ENCODE measurements at regions not wholly inside any gene's neighbourhood (a gene's known extent, or its start where the extent isn't known, plus 50 kb on each side); places are given as distances from the start of the nearest gene placed in this dataset.

DNA sequence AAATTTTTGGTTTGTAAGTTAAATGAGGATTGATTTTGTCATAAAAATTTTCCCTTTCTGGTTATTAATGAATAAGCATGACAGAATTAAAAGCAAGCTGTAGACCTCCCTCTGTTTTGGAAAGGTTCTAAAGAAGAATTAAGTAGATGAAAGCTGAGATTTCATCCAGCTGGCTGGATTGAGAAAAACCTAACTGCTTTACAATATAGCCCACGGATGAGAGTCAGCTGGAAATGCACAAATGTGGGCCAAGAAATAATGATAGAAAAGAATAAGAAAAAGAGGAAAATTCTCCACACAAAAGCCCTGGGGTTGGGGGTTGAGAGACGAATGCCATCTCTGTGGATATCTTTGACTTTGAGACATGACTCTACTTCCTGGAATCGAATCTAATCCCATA, 631.6 kb downstream of the HDGFL1 start:
- H3K4me3 ChIP-seq: no peak overlapping the region
- intact Hi-C loops (cut with DNase I): no loop called here
- no peak for DNase-seq
- TF ChIP-seq, protein P1, sequence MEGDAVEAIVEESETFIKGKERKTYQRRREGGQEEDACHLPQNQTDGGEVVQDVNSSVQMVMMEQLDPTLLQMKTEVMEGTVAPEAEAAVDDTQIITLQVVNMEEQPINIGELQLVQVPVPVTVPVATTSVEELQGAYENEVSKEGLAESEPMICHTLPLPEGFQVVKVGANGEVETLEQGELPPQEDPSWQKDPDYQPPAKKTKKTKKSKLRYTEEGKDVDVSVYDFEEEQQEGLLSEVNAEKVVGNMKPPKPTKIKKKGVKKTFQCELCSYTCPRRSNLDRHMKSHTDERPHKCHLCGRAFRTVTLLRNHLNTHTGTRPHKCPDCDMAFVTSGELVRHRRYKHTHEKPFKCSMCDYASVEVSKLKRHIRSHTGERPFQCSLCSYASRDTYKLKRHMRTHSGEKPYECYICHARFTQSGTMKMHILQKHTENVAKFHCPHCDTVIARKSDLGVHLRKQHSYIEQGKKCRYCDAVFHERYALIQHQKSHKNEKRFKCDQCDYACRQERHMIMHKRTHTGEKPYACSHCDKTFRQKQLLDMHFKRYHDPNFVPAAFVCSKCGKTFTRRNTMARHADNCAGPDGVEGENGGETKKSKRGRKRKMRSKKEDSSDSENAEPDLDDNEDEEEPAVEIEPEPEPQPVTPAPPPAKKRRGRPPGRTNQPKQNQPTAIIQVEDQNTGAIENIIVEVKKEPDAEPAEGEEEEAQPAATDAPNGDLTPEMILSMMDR (IDR thresholded peaks at IDR 0.05): no peak
- H3K27ac ChIP-seq: no peak overlapping the region
- H3K27me3 ChIP-seq: no peaks in the 10 kb centered on the region
- no peaks in the 10 kb centered on the region for H3K9me3 ChIP-seq
- no peaks in the 10 kb centered on the region for H3K4me1 ChIP-seq
- no peak overlapping the region for H3K9ac ChIP-seq (ENCODE audit: low read depth in 2 of 2, low read length in 2 of 2)
- H3K36me3 ChIP-seq: no peaks in the 10 kb centered on the region

DNA sequence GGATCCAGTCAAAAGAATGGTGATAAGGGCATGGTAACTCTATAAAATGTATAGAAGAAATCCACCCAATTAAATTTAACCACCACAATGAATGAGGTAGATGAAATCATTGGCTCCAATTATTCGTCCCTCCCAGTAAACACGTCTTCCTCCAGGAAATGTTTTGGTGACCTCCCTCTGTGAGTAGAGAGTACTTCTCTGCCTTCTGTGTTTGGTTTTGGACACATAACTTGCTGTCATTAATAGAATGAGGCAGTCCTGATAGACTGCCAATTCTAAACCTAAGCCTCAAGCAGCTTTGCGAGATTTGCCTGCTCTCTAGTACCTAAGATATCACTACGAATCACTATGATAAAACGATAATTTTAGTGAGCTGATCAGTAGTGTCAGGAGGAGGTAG, 632.8 kb downstream of the HDGFL1 start:
- no peak for DNase-seq
- Histone ChIP-seq H3K36me3 (no peaks in the 10 kb centered on the region), H3K9ac (ENCODE audit: low read depth in 2 of 2, low read length in 2 of 2) (no peak overlapping the region), H3K4me1 (no peaks in the 10 kb centered on the region), H3K27me3 (no peaks in the 10 kb centered on the region), H3K27ac (no peak overlapping the region), H3K9me3 (no peaks in the 10 kb centered on the region), H3K4me3 (no peak overlapping the region)
- intact Hi-C loops (cut with DNase I): no loop called here
- TF ChIP-seq, protein P1 (IDR thresholded peaks at IDR 0.05): no peak

DNA sequence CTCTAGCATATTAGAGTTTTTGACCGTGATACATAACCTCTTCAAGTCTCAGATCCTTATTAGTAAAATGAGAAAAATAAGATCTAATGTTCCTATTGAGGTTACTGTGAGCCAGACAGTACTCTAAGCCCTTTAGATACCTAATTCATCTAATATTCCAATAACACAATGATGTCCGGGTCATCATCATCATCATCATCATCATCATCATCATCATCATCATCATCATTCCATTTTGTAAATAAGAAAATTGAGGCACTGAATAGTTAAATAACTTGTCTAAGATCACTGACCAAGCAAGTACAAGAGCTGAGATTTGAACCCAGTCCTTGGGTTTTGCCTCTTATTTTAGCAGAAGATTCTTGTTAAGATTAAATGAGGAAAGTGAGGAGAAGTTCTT, 643.0 kb downstream of the HDGFL1 start:
- Histone ChIP-seq H3K9ac (ENCODE audit: low read depth in 2 of 2, low read length in 2 of 2) (no peak overlapping the region), H3K36me3 (no peaks in the 10 kb centered on the region), H3K4me3 (no peak overlapping the region), H3K27ac (no peak overlapping the region), H3K27me3 (no peaks in the 10 kb centered on the region), H3K4me1 (no peaks in the 10 kb centered on the region), H3K9me3 (no peaks in the 10 kb centered on the region)
- TF ChIP-seq, protein P1 (IDR thresholded peaks at IDR 0.05): no peak
- DNase-seq: no peak
- intact Hi-C loops (cut with DNase I): no loop called here

DNA sequence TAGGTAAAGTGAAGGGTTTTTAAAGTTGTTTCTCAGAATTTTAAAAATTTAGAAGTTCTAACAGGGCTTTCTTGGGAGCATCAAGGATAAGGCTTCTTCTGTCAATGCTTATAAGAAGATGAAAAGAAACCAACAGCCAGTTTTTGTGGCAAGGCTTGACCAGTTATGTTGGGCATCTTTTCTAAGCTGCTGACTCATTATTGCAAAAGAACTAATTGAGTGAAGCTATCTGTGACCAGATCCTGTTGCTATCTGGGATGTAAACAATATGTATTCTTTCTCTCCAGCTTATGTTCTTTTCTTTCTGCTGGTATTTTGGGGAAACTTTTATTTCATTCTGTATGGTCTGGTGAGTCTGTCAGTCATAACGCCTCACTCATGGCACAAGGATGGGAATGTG, 643.8 kb downstream of the HDGFL1 start:
- Histone ChIP-seq H3K9ac (ENCODE audit: low read depth in 2 of 2, low read length in 2 of 2) (no peak overlapping the region), H3K9me3 (no peaks in the 10 kb centered on the region), H3K27ac (no peak overlapping the region), H3K4me3 (no peak overlapping the region), H3K27me3 (no peaks in the 10 kb centered on the region), H3K36me3 (no peaks in the 10 kb centered on the region), H3K4me1 (no peaks in the 10 kb centered on the region)
- TF ChIP-seq, protein P1 (IDR thresholded peaks at IDR 0.05): no peak
- no peak for DNase-seq
- intact Hi-C loops (cut with DNase I): no loop called here

DNA sequence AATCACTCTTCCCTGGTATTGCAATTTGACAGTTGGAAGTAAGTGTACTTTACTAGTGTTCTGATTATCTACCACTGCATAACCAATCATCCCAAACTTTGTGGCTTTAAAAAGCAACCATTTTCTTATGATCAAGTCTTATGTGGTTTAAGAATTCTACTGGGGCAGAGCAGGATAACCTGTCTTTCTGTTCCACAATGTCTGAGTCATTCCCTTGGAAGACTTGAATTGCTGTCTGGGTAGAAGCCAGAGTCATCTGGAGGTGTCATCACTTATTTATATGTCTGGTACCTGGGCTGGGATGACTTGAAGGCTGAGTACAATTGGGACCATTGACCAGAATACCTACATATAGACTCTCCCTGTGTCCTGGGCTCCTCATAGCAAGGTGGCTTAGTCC, 644.3 kb downstream of the HDGFL1 start:
- Histone ChIP-seq H3K36me3 (no peaks in the 10 kb centered on the region), H3K27ac (no peak overlapping the region), H3K4me1 (no peaks in the 10 kb centered on the region), H3K4me3 (no peak overlapping the region), H3K9me3 (no peaks in the 10 kb centered on the region), H3K9ac (ENCODE audit: low read depth in 2 of 2, low read length in 2 of 2) (no peak overlapping the region), H3K27me3 (no peaks in the 10 kb centered on the region)
- TF ChIP-seq, protein P1 (IDR thresholded peaks at IDR 0.05): no peak
- DNase-seq: no peak
- intact Hi-C loops (cut with DNase I): no loop called here

DNA sequence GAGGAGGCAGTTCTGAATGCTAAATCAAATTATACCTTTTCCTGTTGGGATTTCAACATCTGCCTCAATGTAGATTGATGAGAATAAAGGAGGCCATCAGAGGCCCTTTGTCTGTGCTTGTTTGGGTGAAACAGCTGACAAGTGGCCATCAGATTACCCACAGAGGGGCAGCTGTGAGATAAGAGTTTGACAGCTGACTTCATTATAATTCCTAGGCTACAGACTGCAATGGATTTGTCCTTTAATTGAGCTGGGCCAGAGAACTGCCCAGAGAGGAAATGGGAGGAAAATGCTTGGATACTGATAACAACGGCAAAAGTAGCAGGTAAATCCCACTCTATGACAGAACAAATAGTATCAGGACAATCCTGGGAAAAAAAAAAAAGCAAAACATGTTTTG, 649.4 kb downstream of the HDGFL1 start:
- H3K4me3 ChIP-seq: no peak overlapping the region
- no peaks in the 10 kb centered on the region for H3K27me3 ChIP-seq
- no peaks in the 10 kb centered on the region for H3K4me1 ChIP-seq
- H3K9me3 ChIP-seq: no peaks in the 10 kb centered on the region
- TF ChIP-seq, protein P1 (IDR thresholded peaks at IDR 0.05): no peak
- intact Hi-C loops (cut with DNase I): no loop called here
- H3K9ac ChIP-seq (ENCODE audit: low read depth in 2 of 2, low read length in 2 of 2): no peak overlapping the region
- H3K36me3 ChIP-seq: no peaks in the 10 kb centered on the region
- DNase-seq: no peak
- H3K27ac ChIP-seq: no peak overlapping the region
